HL-60 (cell line): ENCODE measurements at regions not wholly inside any gene's neighbourhood (a gene's known extent, or its start where the extent isn't known, plus 50 kb on each side); places are given as distances from the start of the nearest gene placed in this dataset.

Experiments used
- DNase-seq, 2 experiments: peaks; one replicate each; pipeline ENCODE4 v3.0.0-alpha.2; 2010 to 2020; ENCODE audit warnings: low read depth in 1 of 2, low spot score in 1 of 2
- H3K27ac ChIP-seq: fragments of 250-450 bp; sonication (Bioruptor Pico); replicated peaks from 2 replicates; pipeline ENCODE4 v1.5.1; 2020; ENCODE audit warnings: mild to moderate bottlenecking, moderate library complexity
- H3K27me3 ChIP-seq: fragments of 250-450 bp; sonication (Bioruptor Pico); 2 replicates; pipeline ENCODE4 v1.5.1; 2021; ENCODE audit warnings: mild to moderate bottlenecking, moderate library complexity; ENCODE audit not compliant: insufficient read depth, poor library complexity, severe bottlenecking
- H3K4me3 ChIP-seq: replicated peaks from 2 replicates; pipeline ENCODE4 v1.5.1; 2011; ENCODE audit warnings: mild to moderate bottlenecking, control low read depth, low read length; ENCODE audit not compliant: insufficient read depth
- GABPA ChIP-seq: IDR thresholded peaks from 2 replicates; pipeline ENCODE4 v1.6.1; 2012; ENCODE audit warnings: low read depth
- POLR2AphosphoS5 ChIP-seq: IDR thresholded peaks from 2 replicates; pipeline ENCODE4 v1.6.1; 2012; ENCODE audit warnings: low read depth
- SPI1 ChIP-seq: IDR thresholded peaks from 2 replicates; pipeline ENCODE4 v1.6.1; 2012; ENCODE audit warnings: low read depth, mild to moderate bottlenecking, borderline replicate concordance
- TF ChIP-seq, protein P1 (sequence below): IDR thresholded peaks from one replicate; pipeline ENCODE4 v1.5.1; 2011; ENCODE audit warnings: low read length, control low read depth, inconsistent platforms; ENCODE audit not compliant: insufficient read depth
- TF ChIP-seq, protein P2 (sequence below): IDR thresholded peaks from 2 replicates; pipeline ENCODE4 v1.6.1; 2012; ENCODE audit warnings: low read depth; ENCODE audit not compliant: insufficient replicate concordance

DNA sequence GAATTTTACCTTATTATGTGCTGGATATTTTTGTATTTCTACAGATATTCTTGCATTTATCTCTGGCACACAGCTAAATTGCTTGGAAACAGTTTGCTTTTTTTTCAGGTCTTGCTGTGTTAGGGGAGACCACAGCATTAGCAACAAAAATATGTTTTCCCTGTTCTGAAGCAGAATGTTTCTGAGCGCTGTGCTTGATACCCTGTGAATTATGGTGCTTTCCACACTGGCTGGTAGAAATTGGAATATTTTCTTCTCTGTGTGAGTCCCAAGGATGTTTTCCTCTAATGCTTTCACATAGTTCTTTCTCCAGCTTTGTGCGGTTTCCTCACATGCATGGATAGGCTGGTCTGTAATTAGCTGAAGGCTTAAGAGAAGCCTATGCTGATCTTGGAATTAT, 651.6 kb upstream of the IGFBP3 start:
- TF ChIP-seq, protein P1, sequence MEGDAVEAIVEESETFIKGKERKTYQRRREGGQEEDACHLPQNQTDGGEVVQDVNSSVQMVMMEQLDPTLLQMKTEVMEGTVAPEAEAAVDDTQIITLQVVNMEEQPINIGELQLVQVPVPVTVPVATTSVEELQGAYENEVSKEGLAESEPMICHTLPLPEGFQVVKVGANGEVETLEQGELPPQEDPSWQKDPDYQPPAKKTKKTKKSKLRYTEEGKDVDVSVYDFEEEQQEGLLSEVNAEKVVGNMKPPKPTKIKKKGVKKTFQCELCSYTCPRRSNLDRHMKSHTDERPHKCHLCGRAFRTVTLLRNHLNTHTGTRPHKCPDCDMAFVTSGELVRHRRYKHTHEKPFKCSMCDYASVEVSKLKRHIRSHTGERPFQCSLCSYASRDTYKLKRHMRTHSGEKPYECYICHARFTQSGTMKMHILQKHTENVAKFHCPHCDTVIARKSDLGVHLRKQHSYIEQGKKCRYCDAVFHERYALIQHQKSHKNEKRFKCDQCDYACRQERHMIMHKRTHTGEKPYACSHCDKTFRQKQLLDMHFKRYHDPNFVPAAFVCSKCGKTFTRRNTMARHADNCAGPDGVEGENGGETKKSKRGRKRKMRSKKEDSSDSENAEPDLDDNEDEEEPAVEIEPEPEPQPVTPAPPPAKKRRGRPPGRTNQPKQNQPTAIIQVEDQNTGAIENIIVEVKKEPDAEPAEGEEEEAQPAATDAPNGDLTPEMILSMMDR, result no peak
- no peak for TF ChIP-seq GABPA
- TF ChIP-seq, protein P2, sequence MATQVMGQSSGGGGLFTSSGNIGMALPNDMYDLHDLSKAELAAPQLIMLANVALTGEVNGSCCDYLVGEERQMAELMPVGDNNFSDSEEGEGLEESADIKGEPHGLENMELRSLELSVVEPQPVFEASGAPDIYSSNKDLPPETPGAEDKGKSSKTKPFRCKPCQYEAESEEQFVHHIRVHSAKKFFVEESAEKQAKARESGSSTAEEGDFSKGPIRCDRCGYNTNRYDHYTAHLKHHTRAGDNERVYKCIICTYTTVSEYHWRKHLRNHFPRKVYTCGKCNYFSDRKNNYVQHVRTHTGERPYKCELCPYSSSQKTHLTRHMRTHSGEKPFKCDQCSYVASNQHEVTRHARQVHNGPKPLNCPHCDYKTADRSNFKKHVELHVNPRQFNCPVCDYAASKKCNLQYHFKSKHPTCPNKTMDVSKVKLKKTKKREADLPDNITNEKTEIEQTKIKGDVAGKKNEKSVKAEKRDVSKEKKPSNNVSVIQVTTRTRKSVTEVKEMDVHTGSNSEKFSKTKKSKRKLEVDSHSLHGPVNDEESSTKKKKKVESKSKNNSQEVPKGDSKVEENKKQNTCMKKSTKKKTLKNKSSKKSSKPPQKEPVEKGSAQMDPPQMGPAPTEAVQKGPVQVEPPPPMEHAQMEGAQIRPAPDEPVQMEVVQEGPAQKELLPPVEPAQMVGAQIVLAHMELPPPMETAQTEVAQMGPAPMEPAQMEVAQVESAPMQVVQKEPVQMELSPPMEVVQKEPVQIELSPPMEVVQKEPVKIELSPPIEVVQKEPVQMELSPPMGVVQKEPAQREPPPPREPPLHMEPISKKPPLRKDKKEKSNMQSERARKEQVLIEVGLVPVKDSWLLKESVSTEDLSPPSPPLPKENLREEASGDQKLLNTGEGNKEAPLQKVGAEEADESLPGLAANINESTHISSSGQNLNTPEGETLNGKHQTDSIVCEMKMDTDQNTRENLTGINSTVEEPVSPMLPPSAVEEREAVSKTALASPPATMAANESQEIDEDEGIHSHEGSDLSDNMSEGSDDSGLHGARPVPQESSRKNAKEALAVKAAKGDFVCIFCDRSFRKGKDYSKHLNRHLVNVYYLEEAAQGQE, result no peak
- no peak for TF ChIP-seq SPI1
- no peak for TF ChIP-seq POLR2AphosphoS5
- DNase-seq, result no peak

DNA sequence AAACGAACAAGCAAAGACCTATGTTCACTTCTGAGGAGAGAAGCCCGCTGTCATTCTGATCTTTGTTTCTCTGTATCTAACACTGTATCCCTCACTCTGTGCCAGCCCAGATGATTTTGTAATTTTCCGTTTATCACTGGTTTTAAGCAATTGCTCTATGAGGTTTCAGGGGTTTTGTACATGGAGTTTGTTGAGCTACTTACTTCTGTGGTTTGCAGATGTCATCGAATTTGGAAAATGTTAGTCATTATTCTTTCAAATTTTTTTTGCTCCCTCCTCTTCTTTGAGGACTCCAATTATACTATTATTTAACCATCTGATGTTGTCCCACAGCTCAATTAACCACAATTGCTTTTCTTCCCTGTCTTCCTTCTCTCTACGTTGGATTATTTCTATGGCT, 650.9 kb upstream of the IGFBP3 start:
- TF ChIP-seq POLR2AphosphoS5, result no peak
- no peak for DNase-seq
- Histone ChIP-seq H3K4me3 (no peak overlapping the region), H3K27me3 (no peaks in the 10 kb centered on the region), H3K27ac (no peak overlapping the region)

More for the DNA sequence above, 651.6 kb upstream of the IGFBP3 start:
- Histone ChIP-seq H3K27me3 (no peaks in the 10 kb centered on the region), H3K4me3 (no peak overlapping the region), H3K27ac (no peak overlapping the region)

DNA sequence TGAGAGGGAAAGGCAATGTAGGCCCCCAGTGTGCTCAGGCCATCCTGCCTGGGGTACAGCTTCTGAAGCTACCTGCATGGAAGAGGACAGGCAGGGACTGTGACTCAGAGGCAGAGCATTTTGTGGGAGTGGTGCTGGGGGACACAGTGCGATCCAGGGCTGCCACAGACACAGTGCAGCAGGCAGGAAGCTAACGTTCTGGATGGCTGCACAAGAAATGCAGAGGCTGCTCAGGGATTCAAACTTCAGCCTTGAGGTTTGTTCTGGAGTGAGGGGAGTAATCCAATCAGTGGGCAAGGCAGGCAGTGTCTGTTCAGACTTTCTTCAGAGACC, 648.0 kb upstream of the IGFBP3 start:
- TF ChIP-seq SPI1, result no peak
- TF ChIP-seq GABPA, result no peak
- TF ChIP-seq, protein P1, result no peak
- TF ChIP-seq, protein P2, result no peak
- TF ChIP-seq POLR2AphosphoS5, result no peak
- H3K27ac ChIP-seq, result no peak overlapping the region
- no peak overlapping the region for H3K4me3 ChIP-seq
- H3K27me3 ChIP-seq, result no peaks in the 10 kb centered on the region
- DNase-seq, result no peak

DNA sequence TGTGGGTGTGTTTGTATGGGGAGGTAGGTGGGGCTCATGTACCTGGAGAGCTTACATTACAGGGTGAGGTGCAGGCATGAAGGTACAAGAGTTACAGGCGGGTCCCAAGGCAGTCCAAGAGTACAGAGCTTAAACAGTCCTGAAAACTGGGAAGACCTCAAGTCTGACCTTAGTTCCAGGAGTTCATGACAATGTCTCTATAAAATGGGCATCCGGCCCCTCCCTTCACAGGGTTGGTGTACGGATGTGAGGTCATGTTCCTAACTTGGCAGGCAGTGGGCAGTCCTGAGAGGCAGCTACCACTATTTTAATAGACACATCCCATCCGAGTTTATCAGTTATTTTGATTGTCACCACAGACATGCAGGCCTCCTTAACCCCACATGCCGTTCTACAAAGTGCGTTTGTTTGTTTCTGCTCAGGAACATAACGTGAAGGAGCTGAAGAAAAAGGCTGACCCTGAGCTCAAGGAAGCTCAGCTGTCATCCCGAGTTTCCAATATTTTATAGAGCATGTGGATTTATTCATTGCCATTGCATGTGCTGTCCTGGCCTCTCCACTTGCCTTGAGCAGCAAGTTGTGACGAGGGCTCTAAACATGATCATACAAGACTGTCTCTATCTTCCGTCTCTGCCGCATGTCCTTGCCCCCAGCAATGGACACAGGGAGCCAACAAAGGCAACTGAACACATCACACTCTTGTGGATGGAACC, 647.5 kb upstream of the IGFBP3 start:
- TF ChIP-seq POLR2AphosphoS5, result no peak
- TF ChIP-seq, protein P2, result no peak
- TF ChIP-seq, protein P1, result no peak
- no peak for TF ChIP-seq GABPA
- TF ChIP-seq SPI1, result no peak
- Histone ChIP-seq H3K27ac (no peak overlapping the region), H3K4me3 (no peak overlapping the region), H3K27me3 (no peaks in the 10 kb centered on the region)
- no peak for DNase-seq
